ENCODE measurements at regions not wholly inside any gene's neighbourhood (a gene's known extent, or its start where the extent isn't known, plus 50 kb on each side); places are given as distances from the start of the nearest gene placed in this dataset.

GRCh38 chr12:59077153-59077552 lies 156.8 kb upstream of the LRIG3 start:
- H3K27me3 ChIP-seq = no peaks in the 10 kb centered on the region
- H3K27ac ChIP-seq = peak overlapping the region; percentile 70
- WGBS (ENCODE audit: low lambda C conversion rate, missing lambda C conversion rate) = 26% methylated on average over 3 of the region's 3 CpGs
- DNase-seq (ENCODE audit: low spot score) = no peak
- H3K4me3 ChIP-seq = no peak overlapping the region
- no peaks in the 10 kb centered on the region for H3K79me2 ChIP-seq
- H4K20me1 ChIP-seq (ENCODE audit: insufficient read depth, poor library complexity, severe bottlenecking) = no peaks in the 10 kb centered on the region
- no peaks in the 10 kb centered on the region for H3K9me3 ChIP-seq (ENCODE audit: low read depth)
- peak overlapping the region; percentile 1 for H3K4me2 ChIP-seq
- no peaks in the 10 kb centered on the region for H3K9me2 ChIP-seq (replicated peaks; ENCODE audit: insufficient read depth)
- H2AFZ ChIP-seq = no peak overlapping the region
- H3K4me1 ChIP-seq (ENCODE audit: insufficient read depth) = peaks cover 19% of the 10 kb centered on the region
- no peaks in the 10 kb centered on the region for H3K36me3 ChIP-seq (replicated peaks; ENCODE audit: insufficient read depth, low read depth)
- TF ChIP-seq CTCF (IDR thresholded peaks at IDR 0.05; ENCODE audit: poor library complexity) = no peak
- no peak for TF ChIP-seq EZH2 (IDR thresholded peaks at IDR 0.05; ENCODE audit: borderline replicate concordance)
- no peak for TF ChIP-seq EZH2phosphoT487 (IDR thresholded peaks at IDR 0.05; ENCODE audit: low read depth, severe bottlenecking, unreplicated experiment)

DNA sequence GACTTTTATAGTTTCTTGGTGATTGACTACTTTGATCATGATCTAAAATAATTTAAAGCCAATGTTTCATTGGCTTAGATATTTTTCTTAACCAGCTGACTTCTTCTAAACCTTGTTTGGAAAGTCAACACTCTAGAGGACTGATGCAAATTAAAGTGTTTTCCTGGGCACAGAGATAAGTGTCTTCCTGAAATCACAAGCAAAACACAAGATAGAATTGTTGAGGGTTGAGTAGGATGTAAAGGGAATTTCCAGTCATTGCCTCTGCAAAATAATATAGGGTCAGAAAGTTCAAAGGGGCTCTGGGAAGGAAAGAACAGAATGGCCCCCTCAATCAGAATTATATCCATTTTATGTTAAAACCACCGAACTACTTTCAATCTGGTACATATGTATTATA lies 156.3 kb upstream of the LRIG3 start:
- Histone ChIP-seq H3K9me3 (ENCODE audit: low read depth) (no peaks in the 10 kb centered on the region), H3K36me3 (replicated peaks; ENCODE audit: insufficient read depth, low read depth) (no peaks in the 10 kb centered on the region), H4K20me1 (ENCODE audit: insufficient read depth, poor library complexity, severe bottlenecking) (no peaks in the 10 kb centered on the region), H3K79me2 (no peaks in the 10 kb centered on the region), H3K4me1 (ENCODE audit: insufficient read depth) (peaks cover 19% of the 10 kb centered on the region), H2AFZ (no peak overlapping the region), H3K27me3 (no peaks in the 10 kb centered on the region), H3K9me2 (replicated peaks; ENCODE audit: insufficient read depth) (no peaks in the 10 kb centered on the region), H3K27ac (peak overlapping the region; percentile 70), H3K4me2 (peak overlapping the region; percentile 1), H3K4me3 (no peak overlapping the region)
- DNase-seq (ENCODE audit: low spot score) = no peak
- TF ChIP-seq EZH2phosphoT487 (IDR thresholded peaks at IDR 0.05; ENCODE audit: low read depth, severe bottlenecking, unreplicated experiment) (no peak), CTCF (IDR thresholded peaks at IDR 0.05; ENCODE audit: poor library complexity) (no peak), EZH2 (IDR thresholded peaks at IDR 0.05; ENCODE audit: borderline replicate concordance) (no peak)
- WGBS (ENCODE audit: low lambda C conversion rate, missing lambda C conversion rate) = 69% methylated on average over 1 of the region's 1 CpG

DNA sequence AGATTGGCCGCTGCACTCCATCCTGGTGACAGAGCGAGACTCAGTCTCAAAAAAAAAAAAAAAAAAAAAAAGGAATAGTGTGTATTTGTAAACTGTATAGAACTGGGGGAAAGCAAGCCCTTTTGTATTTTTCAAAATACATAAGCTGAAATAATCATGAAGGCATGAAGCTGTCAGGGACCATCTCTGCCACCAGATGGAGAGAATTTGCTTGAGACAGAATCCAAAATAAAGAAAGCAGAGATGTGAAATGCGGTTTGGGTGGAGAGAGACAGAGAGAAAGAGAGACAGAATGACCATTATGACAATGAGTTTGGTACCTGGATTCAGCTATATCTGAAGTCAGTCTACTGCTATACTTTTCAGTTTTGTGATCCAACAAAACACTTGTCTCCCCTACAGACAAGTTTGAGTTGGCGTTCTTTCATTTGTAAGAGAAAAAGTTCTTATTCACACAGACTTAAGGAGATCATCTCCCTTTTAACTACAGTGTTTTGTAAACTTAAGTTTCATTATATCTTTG lies 155.7 kb upstream of the LRIG3 start:
- Histone ChIP-seq H3K4me1 (ENCODE audit: insufficient read depth) (peaks cover 19% of the 10 kb centered on the region), H3K4me3 (no peak overlapping the region), H3K9me2 (replicated peaks; ENCODE audit: insufficient read depth) (no peaks in the 10 kb centered on the region), H3K36me3 (replicated peaks; ENCODE audit: insufficient read depth, low read depth) (no peaks in the 10 kb centered on the region), H3K27me3 (no peaks in the 10 kb centered on the region), H4K20me1 (ENCODE audit: insufficient read depth, poor library complexity, severe bottlenecking) (no peaks in the 10 kb centered on the region), H3K27ac (no peak overlapping the region), H3K4me2 (no peak overlapping the region), H2AFZ (no peak overlapping the region), H3K9me3 (ENCODE audit: low read depth) (no peaks in the 10 kb centered on the region), H3K79me2 (no peaks in the 10 kb centered on the region)
- TF ChIP-seq EZH2phosphoT487 (IDR thresholded peaks at IDR 0.05; ENCODE audit: low read depth, severe bottlenecking, unreplicated experiment) = no peak
- WGBS (ENCODE audit: low lambda C conversion rate, missing lambda C conversion rate) = 97% methylated on average over 4 of the region's 4 CpGs
- no peak for DNase-seq (ENCODE audit: low spot score)

- H3K4me1 ChIP-seq (ENCODE audit: insufficient read depth) = peaks cover 19% of the 10 kb centered on the region
- no peaks in the 10 kb centered on the region for H3K36me3 ChIP-seq (replicated peaks; ENCODE audit: insufficient read depth, low read depth)
- H3K4me3 ChIP-seq = no peak overlapping the region
- H4K20me1 ChIP-seq (ENCODE audit: insufficient read depth, poor library complexity, severe bottlenecking) = no peaks in the 10 kb centered on the region
- no peak overlapping the region for H3K4me2 ChIP-seq
- WGBS (ENCODE audit: low lambda C conversion rate, missing lambda C conversion rate) = 51% methylated on average over 3 of the region's 3 CpGs
- no peaks in the 10 kb centered on the region for H3K27me3 ChIP-seq
- H3K9me2 ChIP-seq (replicated peaks; ENCODE audit: insufficient read depth) = no peaks in the 10 kb centered on the region
- DNase-seq (ENCODE audit: low spot score) = no peak
- TF ChIP-seq CTCF (IDR thresholded peaks at IDR 0.05; ENCODE audit: poor library complexity) (no peak), EZH2 (IDR thresholded peaks at IDR 0.05; ENCODE audit: borderline replicate concordance) (no peak), EZH2phosphoT487 (IDR thresholded peaks at IDR 0.05; ENCODE audit: low read depth, severe bottlenecking, unreplicated experiment) (no peak)
- H2AFZ ChIP-seq = no peak overlapping the region
- H3K27ac ChIP-seq = no peak overlapping the region
- H3K79me2 ChIP-seq = no peaks in the 10 kb centered on the region
- no peaks in the 10 kb centered on the region for H3K9me3 ChIP-seq (ENCODE audit: low read depth)
Measured at GRCh38 chr12:59075141-59075540, 154.8 kb upstream of the LRIG3 start.

All from hepatocyte (in vitro differentiated cells).